ENCODE measurements at regions not wholly inside any gene's neighbourhood (a gene's known extent, or its start where the extent isn't known, plus 50 kb on each side); places are given as distances from the start of the nearest gene placed in this dataset.

- no peak for TF ChIP-seq POLR2A (IDR thresholded peaks at IDR 0.05; ENCODE audit: low read depth, low read length)
- no peak for TF ChIP-seq TAF1 (IDR thresholded peaks at IDR 0.05; ENCODE audit: borderline replicate concordance, low read depth, low read length)
Measured at GRCh38 chr16:73403291-73403690, 355.4 kb upstream of the ZFHX3 start.
